ENCODE measurements at regions not wholly inside any gene's neighbourhood (a gene's known extent, or its start where the extent isn't known, plus 50 kb on each side); places are given as distances from the start of the nearest gene placed in this dataset.

- Mint-ChIP-seq H3K27ac (no peak overlapping the region), H3K4me3 (no peak overlapping the region), H3K9me3 (peaks cover 6% of the 10 kb centered on the region), H3K36me3 (ENCODE audit: low read depth) (no peaks in the 10 kb centered on the region), H3K4me1 (no peaks in the 10 kb centered on the region), H3K27me3 (no peaks in the 10 kb centered on the region)
- ATAC-seq (ENCODE audit: low read depth): no peak
- TF ChIP-seq CTCF (IDR thresholded peaks at IDR 0.05): no peak
- ChIA-PET POLR2A (no interaction called here), CTCF (interaction anchor here (1.1 kb wide), 1 partner anchor 15 kb away, joined by 3 read pairs; no protein-coding TSS in a partner anchor)
- DNase-seq: no peak
- intact Hi-C loops (cut with micrococcal nuclease): no loop called here
These were observed 816.2 kb upstream of the ATXN8OS start for GRCh38 chr13:69291292-69291906.

DNA sequence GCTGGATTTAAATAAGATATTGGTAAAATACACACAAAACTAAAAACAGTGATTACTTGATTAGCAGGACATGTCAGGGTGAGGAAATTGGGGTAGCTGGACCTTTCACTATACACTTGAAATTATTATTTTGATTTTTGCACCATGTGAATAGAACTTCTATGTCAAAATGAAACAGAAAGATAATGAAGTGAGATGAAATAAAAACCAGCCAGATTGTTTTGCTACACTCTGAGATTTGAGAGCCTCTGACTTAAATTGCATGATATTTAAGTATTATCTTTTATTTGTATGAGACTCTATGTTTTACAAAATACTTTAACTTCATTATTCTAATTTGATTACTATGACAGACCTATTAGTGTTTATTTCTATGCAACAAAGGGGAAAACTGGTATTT, 819.6 kb upstream of the ATXN8OS start:
- H3K27ac Mint-ChIP-seq: no peak overlapping the region
- intact Hi-C loops (cut with micrococcal nuclease): no loop called here
- TF ChIP-seq CTCF (IDR thresholded peaks at IDR 0.05): no peak
- no peaks in the 10 kb centered on the region for H3K27me3 Mint-ChIP-seq
- CTCF ChIA-PET: no interaction called here
- H3K9me3 Mint-ChIP-seq: peaks cover 6% of the 10 kb centered on the region
- POLR2A ChIA-PET: no interaction called here
- no peaks in the 10 kb centered on the region for H3K4me1 Mint-ChIP-seq
- no peaks in the 10 kb centered on the region for H3K36me3 Mint-ChIP-seq (ENCODE audit: low read depth)
- no peak for DNase-seq
- no peak overlapping the region for H3K4me3 Mint-ChIP-seq
- no peak for ATAC-seq (ENCODE audit: low read depth)

GRCh38 chr13:69287050-69287698, 820.5 kb upstream of the ATXN8OS start:
- Mint-ChIP-seq H3K27me3 (no peaks in the 10 kb centered on the region), H3K36me3 (ENCODE audit: low read depth) (no peaks in the 10 kb centered on the region), H3K4me1 (no peaks in the 10 kb centered on the region), H3K9me3 (peaks cover 6% of the 10 kb centered on the region), H3K4me3 (no peak overlapping the region), H3K27ac (no peak overlapping the region)
- POLR2A ChIA-PET: no interaction called here
- DNase-seq (no peak), ATAC-seq (ENCODE audit: low read depth) (no peak)
- no peak for TF ChIP-seq CTCF (IDR thresholded peaks at IDR 0.05)
- CTCF ChIA-PET: no interaction called here
- intact Hi-C loops (cut with micrococcal nuclease): no loop called here

GRCh38 chr13:69283837-69284236, 823.8 kb upstream of the ATXN8OS start:
- ATAC-seq (ENCODE audit: low read depth): no peak
- peaks cover 9% of the 10 kb centered on the region for H3K9me3 Mint-ChIP-seq
- CTCF ChIA-PET: no interaction called here
- TF ChIP-seq CTCF (IDR thresholded peaks at IDR 0.05): no peak
- no peak for DNase-seq
- POLR2A ChIA-PET: no interaction called here
- H3K4me3 Mint-ChIP-seq: no peak overlapping the region
- H3K27ac Mint-ChIP-seq: no peak overlapping the region
- no peaks in the 10 kb centered on the region for H3K27me3 Mint-ChIP-seq
- H3K36me3 Mint-ChIP-seq (ENCODE audit: low read depth): no peaks in the 10 kb centered on the region
- no peaks in the 10 kb centered on the region for H3K4me1 Mint-ChIP-seq
- intact Hi-C loops (cut with micrococcal nuclease): no loop called here

DNA sequence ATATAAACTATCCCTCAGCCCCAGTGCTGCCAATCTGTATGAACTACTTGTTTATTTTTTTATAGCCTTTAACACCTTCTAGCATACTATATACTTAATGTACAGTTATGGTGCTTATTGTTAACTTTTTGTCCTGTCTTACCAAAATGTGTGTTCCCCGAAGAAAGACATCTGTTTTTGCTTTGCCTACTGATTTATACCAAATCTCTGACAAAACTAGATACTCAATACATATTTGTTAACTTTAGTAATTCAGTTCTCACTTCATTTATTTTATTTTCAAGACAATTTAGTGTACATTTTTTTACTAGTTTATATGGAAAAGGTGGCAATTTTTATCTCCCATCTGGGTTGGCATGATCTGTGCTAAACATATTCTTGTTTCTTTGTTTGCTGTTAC, 824.3 kb upstream of the ATXN8OS start:
- Mint-ChIP-seq H3K27me3 (no peaks in the 10 kb centered on the region), H3K4me1 (no peaks in the 10 kb centered on the region), H3K4me3 (no peak overlapping the region), H3K36me3 (ENCODE audit: low read depth) (no peaks in the 10 kb centered on the region), H3K9me3 (peaks cover 6% of the 10 kb centered on the region), H3K27ac (no peak overlapping the region)
- DNase-seq: no peak
- ATAC-seq (ENCODE audit: low read depth): no peak
- TF ChIP-seq CTCF (IDR thresholded peaks at IDR 0.05): no peak
- intact Hi-C loops (cut with micrococcal nuclease): no loop called here
- POLR2A ChIA-PET: no interaction called here
- CTCF ChIA-PET: no interaction called here

Data from activated B cell treated with CpG ODN at 0.5 μM for 24 hours (primary cell).